ENCODE measurements at regions not wholly inside any gene's neighbourhood (a gene's known extent, or its start where the extent isn't known, plus 50 kb on each side); places are given as distances from the start of the nearest gene placed in this dataset.

- no peak for DNase-seq (ENCODE audit: low read depth)
- no peak overlapping the region for H3K4me3 ChIP-seq (ENCODE audit: low read length)
- TF ChIP-seq, protein P1, sequence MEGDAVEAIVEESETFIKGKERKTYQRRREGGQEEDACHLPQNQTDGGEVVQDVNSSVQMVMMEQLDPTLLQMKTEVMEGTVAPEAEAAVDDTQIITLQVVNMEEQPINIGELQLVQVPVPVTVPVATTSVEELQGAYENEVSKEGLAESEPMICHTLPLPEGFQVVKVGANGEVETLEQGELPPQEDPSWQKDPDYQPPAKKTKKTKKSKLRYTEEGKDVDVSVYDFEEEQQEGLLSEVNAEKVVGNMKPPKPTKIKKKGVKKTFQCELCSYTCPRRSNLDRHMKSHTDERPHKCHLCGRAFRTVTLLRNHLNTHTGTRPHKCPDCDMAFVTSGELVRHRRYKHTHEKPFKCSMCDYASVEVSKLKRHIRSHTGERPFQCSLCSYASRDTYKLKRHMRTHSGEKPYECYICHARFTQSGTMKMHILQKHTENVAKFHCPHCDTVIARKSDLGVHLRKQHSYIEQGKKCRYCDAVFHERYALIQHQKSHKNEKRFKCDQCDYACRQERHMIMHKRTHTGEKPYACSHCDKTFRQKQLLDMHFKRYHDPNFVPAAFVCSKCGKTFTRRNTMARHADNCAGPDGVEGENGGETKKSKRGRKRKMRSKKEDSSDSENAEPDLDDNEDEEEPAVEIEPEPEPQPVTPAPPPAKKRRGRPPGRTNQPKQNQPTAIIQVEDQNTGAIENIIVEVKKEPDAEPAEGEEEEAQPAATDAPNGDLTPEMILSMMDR (conservative IDR thresholded peaks at IDR 0.05; ENCODE audit: low read depth, low read length): no peak
Observed at GRCh38 chr12:54700301-54700700, 52.1 kb upstream of the DCD start.

Measured in retinal pigment epithelial cell (primary cell).